DMS53 treated with DMSO at 0.1 percent for 48 hours (cell line): ENCODE measurements at regions not wholly inside any gene's neighbourhood (a gene's known extent, or its start where the extent isn't known, plus 50 kb on each side); places are given as distances from the start of the nearest gene placed in this dataset.

Experiments
- DNase-seq: peaks from one replicate; lab custom pipeline; 2025; ENCODE audit not compliant: unreplicated experiment; lab: John Stamatoyannopoulos, UW

DNA sequence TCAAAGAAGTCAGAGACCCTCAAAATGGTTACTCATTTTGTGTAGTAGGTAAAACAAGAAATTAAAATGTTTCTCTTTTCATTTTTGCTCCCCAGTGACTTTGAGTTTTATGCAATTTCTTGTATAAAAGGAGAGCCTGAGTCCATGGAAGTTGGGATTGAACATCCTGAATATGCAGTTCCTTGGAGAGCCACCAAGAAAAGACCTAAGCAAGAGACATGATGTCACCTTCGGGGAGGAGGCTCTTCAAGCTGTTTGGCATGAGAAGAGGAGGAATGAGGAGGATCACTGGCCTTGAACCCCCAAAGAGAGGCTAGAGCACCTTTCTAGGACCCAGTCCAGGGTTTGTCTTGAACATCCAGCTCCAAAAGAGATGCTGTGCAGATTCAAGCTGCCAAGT lies 62.3 kb upstream of the CALM2 start:
- no peak for DNase-seq

DNA sequence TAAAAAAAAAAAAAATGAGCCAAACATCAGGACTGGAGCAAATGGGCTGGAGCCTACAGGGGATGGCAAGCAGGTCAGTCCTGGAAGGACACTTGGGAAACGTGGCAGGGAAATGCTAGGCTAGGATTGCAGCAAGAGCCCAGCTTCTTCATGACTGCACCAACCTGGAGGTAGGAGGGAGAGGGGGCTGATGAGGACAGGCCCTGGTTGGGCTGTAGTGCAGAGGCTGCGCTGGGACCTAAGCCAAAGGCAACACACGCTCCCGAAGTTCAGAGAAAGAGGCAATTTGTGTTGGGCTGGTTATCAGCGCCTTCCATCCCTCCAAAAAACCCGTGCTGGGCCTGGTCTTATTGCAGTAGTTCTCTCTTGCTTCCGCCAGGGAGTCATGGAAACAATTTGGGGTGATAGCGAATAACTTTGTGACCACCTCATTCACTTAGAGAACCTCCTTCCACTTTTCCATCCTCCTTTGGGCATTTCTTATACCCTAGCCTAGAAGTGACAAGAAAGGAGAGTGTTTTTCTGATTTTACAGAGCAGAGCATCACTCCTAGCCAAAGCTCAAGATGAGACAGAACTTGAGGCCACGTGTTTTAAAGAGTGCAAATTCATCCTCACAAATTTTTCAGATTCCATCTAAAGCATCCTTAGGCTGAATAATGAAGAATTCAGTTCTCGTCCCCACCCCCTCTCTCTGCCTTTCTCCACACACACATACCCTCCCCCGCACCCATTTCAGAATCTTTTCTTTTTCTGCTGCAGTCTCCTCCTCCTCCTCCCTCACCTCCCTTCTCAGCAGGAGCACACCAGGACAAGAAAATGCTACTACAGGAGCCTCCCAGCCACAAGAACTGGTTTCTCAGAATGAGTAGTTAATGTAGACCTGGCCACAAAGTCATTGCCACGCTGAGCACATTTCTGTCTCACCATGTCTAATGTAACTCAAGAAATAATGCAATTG lies 61.3 kb upstream of the CALM2 start:
- DNase-seq: no peak

- no peak for DNase-seq
Observed at GRCh38 chr2:47236503-47237215, 60.3 kb upstream of the CALM2 start.

GRCh38 chr2:47235132-47235531 lies 58.8 kb upstream of the CALM2 start:
- no peak for DNase-seq

GRCh38 chr2:47234456-47234855 lies 58.1 kb upstream of the CALM2 start:
- no peak for DNase-seq

GRCh38 chr2:47232738-47233415 lies 56.6 kb upstream of the CALM2 start:
- peak; percentile 76 for DNase-seq

- DNase-seq: no peak
Observed at GRCh38 chr2:47230418-47230817, 54.1 kb upstream of the CALM2 start.

DNA sequence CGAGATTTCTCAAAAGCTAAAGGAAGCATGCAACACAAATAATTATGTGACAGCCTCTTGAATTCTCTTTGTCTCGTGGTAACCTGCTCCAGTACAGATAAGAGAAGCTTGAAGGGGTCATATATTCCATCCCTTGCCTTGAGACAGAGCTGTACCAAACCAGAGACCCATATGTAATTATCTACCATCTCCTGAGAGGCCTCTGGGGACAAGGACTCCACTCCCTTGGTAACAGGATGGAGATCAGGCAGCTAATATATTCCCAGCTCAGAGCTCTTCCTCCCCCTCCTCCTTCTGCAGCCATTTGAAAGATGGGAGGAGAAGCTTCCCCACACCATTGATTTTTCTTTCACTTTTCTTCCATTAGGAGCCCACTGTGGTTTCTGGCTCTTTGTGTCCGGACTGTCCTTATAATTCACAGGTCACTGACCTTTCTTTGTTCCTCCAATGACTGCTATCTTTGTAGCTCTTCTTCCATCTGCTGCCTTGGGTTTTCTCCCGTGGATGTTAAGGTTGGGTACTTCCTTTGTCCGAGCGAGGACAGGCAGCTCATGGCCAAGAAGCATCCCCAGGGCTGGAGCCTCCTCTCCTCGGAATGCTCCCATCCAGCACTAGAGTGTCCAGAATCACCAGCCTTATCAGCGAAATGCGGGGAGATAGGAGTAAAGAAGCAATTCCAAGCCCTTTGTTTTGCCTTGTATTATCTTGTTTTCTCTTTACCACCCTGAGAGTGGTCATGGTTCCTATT lies 51.4 kb upstream of the CALM2 start:
- DNase-seq: no peak

DNA sequence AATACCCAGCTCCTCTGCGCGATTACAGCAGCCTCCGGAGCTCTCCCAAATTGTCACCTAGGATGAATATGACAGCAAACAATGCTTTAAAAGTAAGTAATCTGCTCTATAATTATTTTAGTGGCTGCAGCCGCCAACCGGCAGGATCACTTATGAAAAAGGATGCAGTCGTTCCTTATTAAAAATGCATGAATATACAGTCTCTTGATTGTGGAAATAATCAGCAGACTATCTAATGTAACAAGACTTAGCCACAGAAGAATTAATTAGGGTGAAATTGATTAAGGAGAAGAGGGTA lies 50.6 kb upstream of the CALM2 start:
- DNase-seq: no peak

DNA sequence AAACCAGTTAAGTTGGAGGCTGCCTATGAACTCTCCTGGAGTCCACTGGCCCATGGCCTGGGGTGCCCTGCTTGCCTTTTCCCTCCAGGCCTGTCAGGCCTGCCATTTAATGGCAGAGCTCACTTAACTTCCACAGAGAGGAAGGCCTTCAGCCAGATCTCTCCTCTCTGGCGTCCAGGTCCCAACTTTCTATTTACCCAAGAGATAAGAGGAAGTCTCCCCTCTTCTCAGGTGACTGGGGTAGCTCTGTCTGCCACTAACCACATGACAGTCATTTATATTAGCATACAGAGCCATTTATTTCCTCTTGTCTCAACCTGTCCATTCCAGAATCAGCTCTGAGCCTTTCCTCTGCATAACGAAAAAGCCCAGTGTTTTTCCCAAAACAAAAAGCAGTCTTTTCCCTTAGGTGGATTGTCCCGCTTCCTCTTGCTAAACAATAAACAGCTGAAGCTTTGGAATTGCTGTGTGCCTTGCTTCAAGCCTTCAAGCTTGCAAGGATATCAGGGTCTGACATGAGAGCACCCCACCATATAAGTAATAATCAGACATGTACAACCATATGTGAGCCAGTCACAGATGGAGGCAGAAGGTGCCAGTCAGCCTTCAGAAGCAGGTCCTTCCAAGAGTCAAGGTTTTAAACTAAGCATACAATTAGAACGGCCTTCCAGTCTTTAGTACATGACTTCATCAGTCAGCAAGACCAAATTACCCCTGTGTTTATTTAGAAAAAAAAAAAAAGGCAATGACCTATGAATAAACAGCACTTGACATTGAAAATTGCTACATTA lies 50.0 kb upstream of the CALM2 start:
- DNase-seq: peak; percentile 82
